GM12891 (cell line): ENCODE measurements at regions not wholly inside any gene's neighbourhood (a gene's known extent, or its start where the extent isn't known, plus 50 kb on each side); places are given as distances from the start of the nearest gene placed in this dataset.

Experiments used
- PAX5 ChIP-seq: IDR thresholded peaks from 2 replicates; pipeline ENCODE4 v1.6.1; 2011; ENCODE audit warnings: low read length, moderate library complexity, mild to moderate bottlenecking; ENCODE audit not compliant: insufficient read depth, severe bottlenecking
- POLR2A ChIP-seq: IDR thresholded peaks from 2 replicates; pipeline ENCODE4 v1.6.1; 2011; ENCODE audit warnings: low read depth, low read length, control low read depth
- POLR2AphosphoS5 ChIP-seq: IDR thresholded peaks from 2 replicates; pipeline ENCODE4 v1.6.1; 2011; ENCODE audit warnings: low read depth, low read length, control low read depth
- POU2F2 ChIP-seq: IDR thresholded peaks from 2 replicates; pipeline ENCODE4 v1.6.1; 2011; ENCODE audit warnings: low read depth, mild to moderate bottlenecking, control low read depth, low read length, moderate library complexity
- SPI1 ChIP-seq: IDR thresholded peaks from 2 replicates; pipeline ENCODE4 v1.6.1; 2011; ENCODE audit warnings: low read depth, low read length, control low read depth
- TAF1 ChIP-seq: IDR thresholded peaks from 2 replicates; pipeline ENCODE4 v1.6.1; 2011; ENCODE audit warnings: low read depth, low read length, control low read depth

DNA sequence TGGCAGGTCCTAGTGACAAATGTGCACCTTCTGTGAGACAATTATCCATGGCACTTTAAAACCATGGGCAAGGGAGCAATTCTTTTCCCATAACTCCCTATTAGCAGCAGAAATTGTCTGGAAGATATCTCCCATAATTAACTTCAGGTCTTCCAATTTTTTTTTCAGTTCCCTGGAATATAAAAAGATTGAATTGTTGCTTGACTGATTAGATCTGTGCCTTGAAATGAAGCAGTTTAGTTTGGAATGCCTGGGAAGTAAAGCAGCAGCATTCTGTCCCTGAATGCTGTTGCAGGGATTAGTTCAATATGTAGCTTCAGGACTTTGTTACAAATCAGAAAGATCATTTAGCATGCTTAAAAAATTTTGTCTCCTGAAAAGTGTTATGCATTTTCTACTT is 137.0 kb upstream of the GOLGA6L4 start:
- TF ChIP-seq POLR2A (no peak), POLR2AphosphoS5 (no peak), TAF1 (no peak), SPI1 (no peak), POU2F2 (no peak), PAX5 (no peak)
